Lung (tissue), 11 donors: ENCODE measurements at regions not wholly inside any gene's neighbourhood (a gene's known extent, or its start where the extent isn't known, plus 50 kb on each side); places are given as distances from the start of the nearest gene placed in this dataset.
"Not testable (repeated sequence)": the region's sequence is repeated elsewhere in the genome, so short reads cannot be mapped to it uniquely, and the experiment has no call there.

Experiments
- ATAC-seq: fragments of 200-7000 bp; cut with Tn5 transposase; one replicate; pipeline ENCODE4 v1.9.1; 2020; ENCODE audit warnings: moderate number of reproducible peaks; ENCODE audit not compliant: insufficient read depth, low FRiP score
- DNase-seq, 3 donors: peaks; one replicate each; pipeline ENCODE4 v3.0.0-alpha.2; 2013 to 2017
- H3K27ac ChIP-seq, 2 donors: one replicate each; pipeline ENCODE4 v1.5.1; 2013; ENCODE audit warnings: mild to moderate bottlenecking in 2 of 2, moderate library complexity in 2 of 2, control low read depth in 1 of 2, inconsistent platforms in 1 of 2, low read depth in 1 of 2, low read length in 1 of 2
- H3K27me3 ChIP-seq, 3 donors: one replicate each; pipeline ENCODE4 v1.5.1; 2013; ENCODE audit warnings: low read length in 2 of 3; ENCODE audit not compliant: control insufficient read depth in 3 of 3, insufficient read depth in 3 of 3
- H3K36me3 ChIP-seq, 4 donors: one replicate each; pipeline ENCODE4 v1.5.1; 2013; ENCODE audit warnings: low read length in 4 of 4, mild to moderate bottlenecking in 1 of 4, moderate library complexity in 1 of 4; ENCODE audit not compliant: control insufficient read depth in 4 of 4, insufficient read depth in 4 of 4
- H3K4me1 ChIP-seq, 5 donors: one replicate each; pipeline ENCODE4 v1.5.1; 2013; ENCODE audit warnings: low read length in 5 of 5, mild to moderate bottlenecking in 2 of 5, moderate library complexity in 1 of 5; ENCODE audit not compliant: control insufficient read depth in 5 of 5, insufficient read depth in 5 of 5
- H3K4me3 ChIP-seq: one replicate; pipeline ENCODE4 v1.5.1; 2013; ENCODE audit warnings: mild to moderate bottlenecking, control low read depth, moderate library complexity
- H3K9ac ChIP-seq, 2 donors: one replicate each; pipeline ENCODE4 v1.5.1; 2013; ENCODE audit warnings: low read length in 2 of 2, control low read depth in 1 of 2; ENCODE audit not compliant: insufficient read depth in 1 of 2
- H3K9me3 ChIP-seq, 4 donors: one replicate each; pipeline ENCODE4 v1.5.1; 2013; ENCODE audit warnings: low read length in 3 of 4, mild to moderate bottlenecking in 1 of 4, moderate library complexity in 1 of 4; ENCODE audit not compliant: control insufficient read depth in 4 of 4, insufficient read depth in 3 of 4
- WGBS, 2 donors: extraction: QIAGEN DNeasy Blood & Tissue Kit; methylation state at CpG; one replicate each; pipeline ENCODE4 v1.1.7; 2013; 5-methylcytosine and 5-hydroxymethylcytosine counted together
- TF ChIP-seq, protein P1 (sequence below): IDR thresholded peaks from 2 replicates; pipeline ENCODE4 v1.5.1; 2012; ENCODE audit warnings: mild to moderate bottlenecking; ENCODE audit errors: control extremely low read depth, extremely low read depth
- donor health status: control.
- donor health status: control.
- donor health status: Bipolar disorder and iron deficiency.
- donor health status: healthy.
- donor health status: DM: yes; HTN: yes; CAD: no.

DNA sequence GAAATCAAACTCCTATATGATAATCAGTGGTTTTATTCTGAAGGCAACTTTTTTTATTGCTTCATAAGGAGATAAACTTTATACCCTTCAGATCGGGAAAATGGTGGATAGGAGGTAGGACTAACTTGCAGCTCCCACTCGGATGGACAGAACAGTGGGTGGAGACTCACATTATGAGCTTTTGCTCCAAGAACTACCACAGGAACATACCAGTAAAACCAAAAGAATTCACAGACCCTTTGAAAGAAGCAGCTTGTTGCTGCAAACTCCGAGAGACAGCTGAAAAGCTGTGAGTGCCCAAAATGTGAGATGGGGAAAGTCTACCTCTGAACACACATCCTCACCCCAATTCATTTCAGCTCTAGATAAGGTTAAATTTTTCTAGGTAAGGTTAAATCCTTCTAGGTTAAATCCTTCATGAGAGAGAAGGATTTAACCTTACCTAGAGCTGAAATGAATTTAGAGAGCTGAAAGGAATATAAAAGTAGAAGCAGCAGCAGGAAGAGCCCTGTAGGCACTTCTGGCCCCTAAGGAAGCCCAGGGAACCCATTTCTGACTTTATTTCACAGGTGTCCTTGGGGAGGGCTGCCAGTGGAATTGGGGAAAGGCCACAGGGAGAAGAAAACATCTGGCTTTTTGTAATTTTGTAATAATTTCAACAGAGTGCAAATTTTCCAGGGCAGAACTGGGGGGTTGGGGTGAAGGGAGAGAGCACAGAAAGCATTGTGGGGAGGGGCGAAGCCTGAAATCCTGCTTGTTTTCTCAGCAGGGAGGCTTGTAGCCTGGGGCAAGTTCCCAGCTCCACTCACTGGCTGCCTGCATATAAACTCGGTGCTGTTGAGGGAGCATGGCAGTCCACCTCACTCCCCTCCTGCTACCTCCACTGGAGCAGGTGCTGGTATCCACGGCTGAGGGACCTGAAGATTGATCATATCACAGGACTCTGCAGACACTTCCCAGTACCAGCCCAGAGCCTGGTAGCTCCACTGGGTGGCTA, 65.9 kb upstream of the HCRTR2 start:
- TF ChIP-seq, protein P1, sequence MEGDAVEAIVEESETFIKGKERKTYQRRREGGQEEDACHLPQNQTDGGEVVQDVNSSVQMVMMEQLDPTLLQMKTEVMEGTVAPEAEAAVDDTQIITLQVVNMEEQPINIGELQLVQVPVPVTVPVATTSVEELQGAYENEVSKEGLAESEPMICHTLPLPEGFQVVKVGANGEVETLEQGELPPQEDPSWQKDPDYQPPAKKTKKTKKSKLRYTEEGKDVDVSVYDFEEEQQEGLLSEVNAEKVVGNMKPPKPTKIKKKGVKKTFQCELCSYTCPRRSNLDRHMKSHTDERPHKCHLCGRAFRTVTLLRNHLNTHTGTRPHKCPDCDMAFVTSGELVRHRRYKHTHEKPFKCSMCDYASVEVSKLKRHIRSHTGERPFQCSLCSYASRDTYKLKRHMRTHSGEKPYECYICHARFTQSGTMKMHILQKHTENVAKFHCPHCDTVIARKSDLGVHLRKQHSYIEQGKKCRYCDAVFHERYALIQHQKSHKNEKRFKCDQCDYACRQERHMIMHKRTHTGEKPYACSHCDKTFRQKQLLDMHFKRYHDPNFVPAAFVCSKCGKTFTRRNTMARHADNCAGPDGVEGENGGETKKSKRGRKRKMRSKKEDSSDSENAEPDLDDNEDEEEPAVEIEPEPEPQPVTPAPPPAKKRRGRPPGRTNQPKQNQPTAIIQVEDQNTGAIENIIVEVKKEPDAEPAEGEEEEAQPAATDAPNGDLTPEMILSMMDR: no peak
- no peak overlapping the region for H3K4me3 ChIP-seq
- H3K27me3 ChIP-seq: no peaks in the 10 kb centered on the region
- ATAC-seq: no peak
- H3K9ac ChIP-seq: no peak overlapping the region
- no peaks in the 10 kb centered on the region for H3K9me3 ChIP-seq
- no peak overlapping the region for H3K27ac ChIP-seq
- no peak for DNase-seq
- H3K4me1 ChIP-seq: no peaks in the 10 kb centered on the region
- H3K36me3 ChIP-seq: no peaks in the 10 kb centered on the region
- WGBS, 2 donors: 59 to 77% methylated on average over 6 of the region's 6 CpGs

DNA sequence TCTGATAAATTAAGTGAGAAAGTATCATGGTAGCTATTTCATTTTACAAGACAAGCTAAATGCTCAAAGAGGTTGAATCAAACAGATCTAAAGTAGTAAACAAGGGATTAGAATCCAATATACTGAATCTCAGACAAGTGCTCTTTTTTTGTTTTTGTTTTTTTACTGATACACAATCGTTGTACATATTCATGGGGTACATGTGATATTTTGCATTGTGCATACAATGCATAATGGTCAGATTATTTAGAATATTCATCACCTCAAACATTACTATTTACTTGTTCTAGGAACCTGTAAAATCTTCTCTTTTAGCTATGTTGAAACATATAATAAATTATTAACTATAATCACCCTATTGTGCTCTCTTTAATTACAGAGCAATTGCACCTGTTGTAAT, 57.0 kb upstream of the HCRTR2 start:
- Histone ChIP-seq H3K9ac (no peak overlapping the region), H3K36me3 (no peaks in the 10 kb centered on the region), H3K4me3 (no peak overlapping the region), H3K9me3 (peaks cover 0 to 7% (median 0%) of the 10 kb centered on the region in 4 donors), H3K4me1 (no peaks in the 10 kb centered on the region), H3K27me3 (no peaks in the 10 kb centered on the region), H3K27ac (no peak overlapping the region)
- TF ChIP-seq, protein P1: no peak
- DNase-seq (no peak), ATAC-seq (no peak)
- 51 to 61% methylated on average over 1 of the region's 1 CpG for WGBS, 2 donors

DNA sequence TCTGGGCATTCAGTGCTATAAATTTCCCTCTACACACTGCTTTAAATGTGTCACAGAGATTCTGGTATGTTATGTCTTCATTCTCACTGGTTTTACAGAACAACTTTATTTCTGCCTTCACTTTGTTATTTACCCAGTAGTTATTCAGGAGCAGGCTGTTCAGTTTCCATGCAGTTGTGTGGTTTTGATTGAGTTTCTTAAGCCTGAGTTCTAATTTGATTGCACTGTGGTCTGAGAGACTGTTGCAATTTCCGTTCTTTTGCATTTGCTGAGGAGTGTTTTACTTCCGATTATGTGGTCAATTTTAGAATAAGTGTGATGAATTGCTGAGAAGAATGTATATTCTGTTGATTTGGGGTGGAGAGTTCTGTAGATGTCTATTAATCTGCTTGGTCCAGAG, 50.1 kb upstream of the HCRTR2 start:
- ATAC-seq, H3K27me3 ChIP-seq, H3K36me3 ChIP-seq, H3K9ac ChIP-seq, H3K9me3 ChIP-seq, H3K27ac ChIP-seq, DNase-seq, H3K4me1 ChIP-seq, H3K4me3 ChIP-seq: not testable (repeated sequence)
- 75 to 85% methylated on average over 2 of the region's 2 CpGs for WGBS, 2 donors
